ENCODE measurements at regions not wholly inside any gene's neighbourhood (a gene's known extent, or its start where the extent isn't known, plus 50 kb on each side); places are given as distances from the start of the nearest gene placed in this dataset.
"Not testable (repeated sequence)": the region's sequence is repeated elsewhere in the genome, so short reads cannot be mapped to it uniquely, and the experiment has no call there.

DNA sequence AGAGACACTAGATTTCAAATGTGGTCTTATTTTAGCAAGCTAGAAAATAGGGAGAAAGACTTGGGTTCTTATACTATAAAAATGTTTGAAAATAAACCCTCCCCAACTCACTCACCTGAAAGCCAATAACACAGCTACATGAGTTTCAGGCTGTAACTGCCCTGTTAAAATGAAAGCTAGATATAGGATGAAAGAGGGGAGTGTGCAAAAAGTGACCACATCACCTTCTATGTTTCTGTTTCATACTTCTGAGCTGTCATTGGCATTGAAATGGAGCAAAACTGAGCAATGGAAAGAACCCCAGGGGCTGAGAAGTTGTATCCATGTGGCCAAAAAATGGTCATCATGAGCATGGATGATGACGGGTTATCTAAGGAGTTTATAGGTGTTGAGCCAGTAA is 148.1 kb upstream of the TENT5A start:
- no peak for DNase-seq

DNA sequence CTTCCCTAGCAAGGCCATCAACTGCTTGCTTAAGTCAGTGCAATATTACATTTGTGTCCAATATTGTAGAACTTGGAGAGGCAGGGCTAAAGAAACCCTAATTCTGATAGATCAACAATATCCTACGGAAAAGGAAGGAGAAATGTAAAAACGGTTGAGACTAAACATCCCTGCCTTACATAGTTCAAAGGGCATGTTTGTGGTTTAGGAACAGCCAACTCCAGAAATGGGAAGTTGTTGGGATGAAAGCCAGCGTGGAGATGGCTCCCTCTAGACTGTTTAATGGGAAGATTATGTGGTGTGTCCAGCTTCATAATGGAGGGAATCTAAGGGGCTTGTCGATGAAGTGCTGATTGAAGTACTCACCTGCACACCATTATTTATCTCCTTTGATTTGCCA is 145.3 kb upstream of the TENT5A start:
- DNase-seq: no peak

DNA sequence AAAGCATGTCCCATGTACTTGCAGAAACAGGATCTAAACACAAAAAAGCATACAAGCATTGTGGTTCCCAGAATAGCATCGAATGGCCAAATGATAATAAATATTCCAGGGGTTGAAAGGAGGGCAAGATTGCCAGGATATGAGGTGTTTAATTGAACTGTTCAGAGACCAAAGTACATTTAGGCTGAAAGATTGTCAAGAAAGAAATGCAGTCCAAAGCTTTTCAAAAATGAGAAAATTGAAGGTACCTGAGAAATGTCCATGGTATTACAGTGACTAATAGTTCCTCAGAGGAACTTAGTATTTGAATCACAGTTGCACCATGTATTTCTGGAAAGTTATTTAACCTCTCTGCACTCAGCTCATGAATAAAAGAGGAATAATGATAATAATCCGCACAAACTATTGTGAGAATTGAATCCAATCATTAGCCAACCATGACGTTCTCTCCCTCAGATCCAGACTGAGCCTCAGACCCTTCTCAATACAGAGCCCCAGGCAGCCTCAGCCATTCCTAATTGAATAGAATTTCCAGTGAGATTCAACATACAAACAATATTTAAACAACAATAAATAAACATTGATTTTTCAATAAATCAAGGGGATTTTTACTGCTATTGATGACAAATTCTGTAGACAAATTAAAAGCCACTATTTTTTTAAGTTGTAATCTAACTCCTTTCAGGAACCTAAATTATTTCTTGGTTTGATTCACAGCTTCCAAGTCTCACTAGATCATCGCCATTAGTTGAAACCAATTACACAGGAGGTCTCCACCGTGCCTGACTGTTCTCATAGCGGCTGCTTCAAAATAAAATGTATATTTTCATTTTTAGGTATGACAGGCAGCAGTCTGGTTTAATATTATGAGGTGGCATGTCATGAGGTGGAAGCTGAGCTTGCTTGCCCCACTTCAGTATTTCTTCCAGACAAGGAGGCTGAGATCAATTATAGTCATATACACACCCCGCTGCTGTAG is 144.3 kb upstream of the TENT5A start:
- DNase-seq: no peak

DNA sequence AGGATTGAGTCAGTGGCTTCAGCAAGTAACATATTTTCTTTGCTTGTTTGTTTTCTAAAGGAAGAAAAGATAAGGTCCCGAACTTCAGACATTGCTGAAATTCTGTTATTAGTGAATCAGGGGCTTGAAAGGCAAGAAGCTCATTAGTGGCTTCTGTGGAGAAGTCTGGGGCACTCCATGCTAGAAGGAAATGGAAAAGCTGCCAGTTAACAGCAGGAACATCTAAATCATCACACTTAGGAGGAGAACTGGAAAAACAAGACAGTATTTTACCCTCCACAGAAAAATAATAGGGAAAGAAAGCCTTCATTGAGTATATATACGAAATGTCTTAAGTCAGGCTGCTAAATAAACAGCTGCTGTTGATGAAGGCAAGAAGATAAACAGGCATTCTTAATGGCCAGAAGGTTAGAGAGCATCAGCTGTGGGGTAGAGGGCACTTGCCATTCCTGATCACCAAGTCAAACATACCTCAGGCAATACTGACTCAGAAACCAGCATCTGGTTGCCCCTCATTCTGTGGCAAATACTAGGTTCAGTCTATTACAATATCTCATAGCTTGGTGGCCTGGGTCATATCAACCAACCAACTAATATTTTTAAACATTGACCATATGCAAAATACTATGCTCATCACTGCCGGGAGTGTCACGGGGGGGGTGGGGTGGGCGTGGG is 143.2 kb upstream of the TENT5A start:
- DNase-seq: no peak

DNA sequence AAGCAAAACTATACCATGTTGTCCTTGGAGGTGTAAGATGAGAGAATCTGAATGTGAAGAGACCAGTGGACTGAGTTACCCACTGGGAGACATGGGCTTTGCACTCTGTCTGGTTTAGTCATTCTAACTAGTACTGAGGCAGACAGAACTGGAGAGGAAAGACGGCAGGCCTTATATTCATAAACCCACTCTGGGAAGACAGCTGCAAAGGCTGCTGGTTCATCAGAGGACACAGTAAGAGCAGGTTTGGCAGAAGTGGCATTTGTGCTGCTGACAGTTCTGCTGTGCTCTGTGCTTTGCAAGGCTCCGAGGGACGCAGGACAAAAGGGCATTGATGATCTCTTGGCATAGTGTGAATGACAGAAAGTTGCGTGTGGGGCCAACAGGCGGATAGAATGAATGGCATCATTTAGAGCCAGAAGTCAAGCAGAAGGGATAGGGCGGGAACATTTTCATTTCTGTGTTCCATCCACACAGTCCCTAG is 142.3 kb upstream of the TENT5A start:
- DNase-seq: no peak

DNA sequence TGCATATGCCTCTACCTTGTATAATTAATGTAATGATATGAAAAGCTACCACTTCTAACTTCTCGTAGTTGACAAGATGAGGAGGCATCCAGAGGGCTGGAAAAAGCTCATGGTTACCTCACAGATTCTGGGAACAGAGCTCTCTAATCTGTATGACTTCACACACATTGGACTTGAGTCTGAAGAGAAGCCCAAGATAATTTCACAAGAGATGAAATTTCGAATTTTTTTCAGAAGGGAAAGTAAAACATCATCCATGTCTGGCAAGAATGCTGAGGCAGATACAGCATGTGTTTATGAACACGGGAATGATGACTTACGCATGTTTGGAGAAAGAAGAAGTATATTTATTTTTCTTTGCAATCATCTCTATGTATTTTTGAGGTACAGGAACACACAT is 141.8 kb upstream of the TENT5A start:
- DNase-seq: no peak

DNA sequence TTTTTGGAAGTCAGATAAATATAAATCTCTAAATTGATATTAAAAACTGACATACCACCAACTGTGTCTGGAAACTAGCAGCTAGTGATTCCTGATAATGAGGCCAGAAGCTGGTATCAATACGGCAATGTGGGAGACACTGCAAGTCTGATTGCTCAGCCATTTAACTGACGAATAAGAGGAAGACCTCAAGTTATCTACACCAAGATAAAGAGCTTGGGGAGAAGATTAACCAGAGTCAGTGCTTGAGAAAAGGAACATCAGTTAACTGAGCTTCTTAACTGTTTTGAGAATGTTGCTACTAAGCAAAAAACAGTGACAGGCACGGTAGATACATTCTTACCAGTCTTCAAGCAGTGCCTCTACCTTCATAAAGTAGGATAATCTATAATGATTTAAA is 140.4 kb upstream of the TENT5A start:
- DNase-seq: no peak

DNA sequence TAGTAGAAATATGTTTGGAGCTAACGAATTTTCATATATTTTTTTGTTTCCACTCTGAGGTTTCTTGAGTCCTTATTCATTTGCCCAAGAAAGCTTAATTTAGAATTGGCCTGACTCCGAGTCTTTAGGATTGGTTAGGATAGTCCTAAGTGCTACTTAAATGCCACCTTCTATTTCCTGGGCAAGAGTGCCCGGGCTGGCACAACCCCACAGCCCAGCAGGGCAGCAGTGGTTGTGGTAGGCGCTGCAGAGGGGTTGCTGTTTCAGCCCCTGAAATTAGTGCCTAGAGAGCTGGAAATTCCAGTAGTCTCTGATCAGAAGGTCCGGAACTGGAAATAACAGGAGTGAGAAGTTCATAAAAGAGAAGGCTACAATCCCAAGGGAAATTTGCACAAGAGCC is 139.4 kb upstream of the TENT5A start:
- no peak for DNase-seq

DNA sequence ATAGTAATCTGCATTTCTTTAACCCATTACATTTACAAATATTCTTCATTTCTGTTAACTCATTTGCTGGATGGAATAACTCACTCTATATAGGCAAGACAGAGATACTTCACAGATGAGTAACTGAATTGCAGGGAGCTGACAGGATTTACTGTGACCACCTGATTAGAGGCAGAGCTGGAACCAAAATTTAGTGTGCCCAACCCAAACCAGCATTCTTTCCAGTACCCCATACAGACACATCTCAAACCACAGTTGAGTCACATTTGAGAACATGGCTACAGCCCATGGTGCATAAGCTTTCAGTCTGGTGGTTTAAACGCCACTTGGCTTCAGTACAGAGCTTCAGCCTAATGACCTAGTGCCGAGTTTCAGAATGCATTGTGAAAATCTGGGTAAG is 138.4 kb upstream of the TENT5A start:
- no peak for DNase-seq

DNA sequence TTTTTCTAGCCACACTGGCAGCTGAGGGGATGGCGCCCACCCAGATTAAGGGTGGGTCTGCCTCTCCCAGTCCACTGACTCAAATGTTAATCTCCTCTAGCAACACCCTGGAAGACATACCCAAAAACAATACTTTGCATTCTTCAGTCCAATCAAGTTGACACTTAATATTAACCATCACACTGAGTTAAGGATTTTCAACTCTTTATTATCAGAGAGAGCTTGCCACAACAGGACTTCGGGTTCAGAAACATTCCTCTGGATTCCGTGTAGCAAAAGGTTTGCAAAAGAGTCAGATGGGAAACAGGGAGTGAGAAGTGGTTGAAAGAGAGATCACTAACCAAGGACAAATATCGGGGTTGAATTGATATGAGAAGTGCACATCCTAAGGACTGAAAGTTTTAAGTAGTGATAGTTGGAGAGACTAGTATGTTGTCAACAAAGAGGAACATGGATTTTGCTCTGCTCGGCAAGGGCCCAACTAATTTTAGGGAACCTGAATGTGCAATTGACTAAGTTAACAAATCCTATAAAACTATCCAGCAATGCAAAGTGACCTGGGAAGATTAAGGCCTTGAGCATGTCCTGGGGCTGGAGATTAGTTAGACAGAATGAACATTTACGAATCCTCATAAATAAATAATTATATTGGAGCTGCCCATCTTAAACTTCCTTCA is 137.0 kb upstream of the TENT5A start:
- DNase-seq: no peak

DNA sequence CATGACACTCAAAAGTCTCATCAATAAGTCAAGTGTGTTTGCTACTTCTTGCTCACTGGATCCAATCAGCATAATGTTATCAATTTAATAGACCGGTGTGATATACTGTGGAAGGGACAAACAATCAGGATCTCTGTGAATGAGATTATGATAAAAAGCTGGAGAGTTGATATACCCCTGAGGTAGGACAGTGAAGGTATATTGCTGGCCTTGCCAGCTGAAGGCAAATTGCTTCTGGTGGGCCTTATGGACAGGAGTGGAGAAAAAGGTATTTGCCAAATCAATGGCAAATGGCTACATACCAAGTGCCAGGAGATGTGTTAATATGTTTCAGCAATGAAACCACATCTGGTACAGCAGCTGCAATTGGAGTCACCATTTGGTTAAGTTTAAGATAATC is 134.4 kb upstream of the TENT5A start:
- DNase-seq: not testable (repeated sequence)

DNA sequence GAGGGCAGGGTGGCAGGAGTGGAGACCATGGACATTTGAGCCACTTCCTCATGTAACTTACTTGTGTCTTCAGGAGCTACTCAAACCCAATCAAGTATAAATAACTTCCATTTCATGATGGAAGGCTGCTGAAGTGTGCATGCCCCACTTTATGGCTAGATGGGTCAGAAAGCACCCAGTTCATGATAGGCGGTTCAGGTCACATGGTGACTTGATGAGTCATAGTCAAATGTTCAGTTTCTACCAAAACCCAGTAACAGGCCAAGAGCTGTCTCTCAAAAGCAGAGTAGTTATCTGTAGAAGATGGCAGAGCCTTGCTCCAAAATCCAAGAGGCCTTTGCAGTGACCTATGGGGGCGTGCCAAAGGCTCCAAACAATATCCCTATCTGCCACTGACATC is 133.7 kb upstream of the TENT5A start:
- no peak for DNase-seq

DNA sequence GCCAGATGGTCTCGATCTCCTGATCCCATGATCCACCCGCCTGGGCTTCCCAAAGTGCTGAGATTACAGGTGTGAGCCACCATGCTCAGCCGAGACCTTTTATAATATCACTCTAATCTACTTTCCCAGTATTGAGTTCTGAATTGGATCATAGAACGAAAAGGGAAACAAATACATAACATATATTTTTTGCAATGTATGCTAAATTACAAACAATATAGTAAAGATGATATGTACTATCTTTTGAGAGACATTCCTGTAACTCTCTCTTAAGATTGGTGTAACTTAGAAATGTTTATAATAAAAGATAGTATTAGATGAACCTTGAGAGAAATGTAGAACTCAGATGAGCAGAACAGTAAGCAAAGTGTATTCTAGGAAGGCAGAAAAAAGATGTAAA is 129.2 kb upstream of the TENT5A start:
- DNase-seq: no peak

DNA sequence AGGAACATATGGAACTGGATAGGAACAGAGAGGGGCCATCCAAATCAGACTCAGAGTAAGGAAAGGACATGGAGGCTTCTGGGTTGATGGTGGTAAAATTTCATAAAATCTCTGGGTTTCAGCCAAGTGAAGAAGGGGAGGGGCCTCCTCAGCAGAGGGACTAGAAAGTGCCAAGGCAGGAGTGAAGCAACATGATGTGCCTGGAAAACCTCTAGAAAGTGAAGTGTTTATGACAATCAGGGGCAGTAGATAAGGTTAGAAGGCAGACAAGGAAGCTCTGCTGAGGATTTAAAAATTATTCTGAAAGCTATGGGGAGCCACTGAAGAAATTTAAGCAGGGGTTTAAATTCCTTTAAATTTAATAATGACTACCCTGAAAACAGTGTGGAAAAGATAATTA is 126.0 kb upstream of the TENT5A start:
- DNase-seq: no peak

DNA sequence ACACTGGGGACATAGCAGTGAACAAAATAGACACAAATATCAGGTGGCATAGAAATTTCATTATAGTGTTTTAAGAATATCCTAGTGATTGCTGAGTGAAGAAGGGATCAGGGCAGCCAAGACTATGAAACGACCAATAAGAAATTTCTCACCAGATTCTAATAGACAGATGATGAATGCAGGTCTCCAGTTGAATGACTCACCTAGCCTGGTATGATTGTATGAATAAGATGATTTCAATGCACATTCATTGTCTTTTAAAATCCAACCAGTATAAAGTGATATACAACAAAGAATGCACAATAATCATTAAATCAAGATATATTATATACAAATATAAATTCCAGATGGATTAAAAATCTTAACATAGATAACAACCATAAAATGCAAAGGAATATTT is 124.5 kb upstream of the TENT5A start:
- DNase-seq: no peak

DNA sequence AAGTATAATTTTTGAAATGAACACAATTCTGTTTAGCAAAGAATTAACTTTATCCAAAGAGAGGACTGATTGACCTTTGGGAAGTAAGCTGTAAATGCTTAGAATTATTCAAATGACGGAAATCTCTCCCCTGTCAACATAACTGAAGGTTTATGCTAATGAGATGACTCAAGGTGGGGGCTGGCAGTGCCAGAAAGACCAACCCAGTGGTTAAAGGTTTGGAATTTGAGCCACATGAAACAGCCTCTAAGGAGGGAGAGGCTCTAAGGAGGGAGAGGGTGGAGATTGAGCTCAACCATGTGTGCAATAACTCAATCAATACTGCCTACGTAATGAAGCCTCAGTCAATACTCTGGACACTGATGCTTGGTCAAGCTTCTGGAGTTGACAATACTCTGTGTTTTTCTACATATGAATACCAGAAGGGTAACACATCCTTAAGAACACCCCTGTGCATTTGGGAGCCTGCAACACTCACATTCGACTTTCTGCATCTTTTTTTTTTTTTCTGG is 123.4 kb upstream of the TENT5A start:
- no peak for DNase-seq

DNA sequence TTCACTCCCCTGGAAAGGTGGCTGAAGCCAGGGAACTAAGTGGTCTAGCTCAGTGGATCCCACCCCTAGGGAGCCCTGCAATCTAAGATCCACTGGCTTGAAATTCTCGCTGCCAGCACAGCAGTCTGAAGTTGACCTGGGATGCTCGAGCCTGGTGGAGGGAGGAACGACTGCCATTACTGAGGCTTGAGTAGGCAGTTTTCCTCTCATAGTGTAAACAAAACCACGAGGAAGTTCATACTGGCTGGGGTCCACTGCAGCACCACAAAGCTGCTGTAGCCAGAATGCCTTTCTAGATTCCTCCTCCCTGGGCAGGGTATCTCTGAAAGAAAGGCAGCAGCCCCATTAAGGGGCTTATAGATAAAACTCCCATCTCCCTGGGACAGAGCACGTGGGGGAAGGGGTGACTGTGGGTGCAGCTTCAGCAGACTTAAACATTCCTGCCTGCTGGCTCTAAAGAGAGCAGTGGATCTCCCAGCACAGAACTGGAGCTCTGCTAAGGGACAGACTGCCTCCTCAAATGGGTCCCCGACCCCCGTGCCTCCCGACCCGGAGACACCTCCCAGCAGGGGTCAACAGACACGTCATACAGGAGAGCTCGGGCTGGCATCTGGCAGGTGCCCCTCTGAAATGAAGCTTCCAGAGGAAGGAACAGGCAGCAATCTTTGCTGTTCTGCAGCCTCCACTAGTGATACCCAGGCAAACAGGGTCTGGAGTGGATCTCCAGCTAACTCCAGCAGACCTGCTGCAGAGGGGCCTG is 117.4 kb upstream of the TENT5A start:
- DNase-seq: not testable (repeated sequence)

DNA sequence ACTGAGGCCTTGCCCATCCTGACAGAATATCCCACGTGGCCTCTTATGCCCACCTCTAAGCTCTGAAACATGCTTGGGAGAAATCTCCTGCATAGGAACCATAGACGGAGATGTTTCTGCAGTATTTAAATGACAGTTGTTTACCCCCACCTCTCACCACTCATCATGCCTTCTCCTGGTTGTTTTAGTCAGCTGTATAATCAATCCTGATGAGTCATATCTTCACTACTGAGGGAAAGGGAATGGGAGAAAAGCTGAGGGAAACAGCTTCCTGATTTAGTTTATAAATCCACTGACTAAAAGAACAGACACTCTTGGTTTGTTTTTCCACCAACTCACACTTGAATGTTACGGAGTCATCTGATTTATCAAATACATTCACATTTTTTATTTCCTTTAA is 113.2 kb upstream of the TENT5A start:
- DNase-seq: peak; percentile 10

DNA sequence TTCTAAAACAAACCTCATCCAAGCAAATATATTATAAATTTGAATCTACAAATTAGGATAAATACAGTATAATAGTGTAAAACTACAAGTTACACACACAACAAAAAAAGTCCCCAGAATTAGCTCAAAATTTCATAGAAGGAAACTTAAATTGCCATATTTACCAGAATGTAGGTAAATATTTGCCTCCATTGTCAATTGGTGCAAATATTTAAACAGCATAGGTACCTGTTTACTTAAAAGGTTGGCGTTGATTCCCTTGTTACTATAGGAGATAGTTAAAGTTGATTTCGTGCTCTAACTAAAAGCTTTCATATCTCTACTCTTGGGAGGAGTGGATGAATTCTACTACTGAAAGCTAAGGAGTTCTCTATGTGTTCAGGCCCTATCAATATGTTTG is 111.6 kb upstream of the TENT5A start:
- peak; percentile 60 for DNase-seq

DNA sequence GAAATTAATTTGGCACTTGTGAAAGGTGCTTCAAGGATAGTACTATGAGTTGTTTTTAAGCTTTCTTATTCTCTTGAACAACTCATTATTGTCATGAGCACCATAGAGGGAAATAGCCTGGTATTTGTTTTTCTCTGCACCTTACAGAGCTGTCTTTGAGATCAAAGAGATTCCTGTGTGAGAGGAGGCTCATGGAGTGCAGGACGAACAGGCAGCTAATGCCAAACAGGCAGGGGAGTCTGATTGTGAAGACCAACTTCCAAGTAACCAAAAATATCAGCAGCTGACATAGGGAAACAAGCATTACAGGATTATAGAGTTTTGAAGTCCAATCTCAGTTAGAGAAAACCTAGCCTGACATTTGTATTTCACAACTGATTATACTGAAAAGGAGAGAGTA is 110.6 kb upstream of the TENT5A start:
- no peak for DNase-seq

DNA sequence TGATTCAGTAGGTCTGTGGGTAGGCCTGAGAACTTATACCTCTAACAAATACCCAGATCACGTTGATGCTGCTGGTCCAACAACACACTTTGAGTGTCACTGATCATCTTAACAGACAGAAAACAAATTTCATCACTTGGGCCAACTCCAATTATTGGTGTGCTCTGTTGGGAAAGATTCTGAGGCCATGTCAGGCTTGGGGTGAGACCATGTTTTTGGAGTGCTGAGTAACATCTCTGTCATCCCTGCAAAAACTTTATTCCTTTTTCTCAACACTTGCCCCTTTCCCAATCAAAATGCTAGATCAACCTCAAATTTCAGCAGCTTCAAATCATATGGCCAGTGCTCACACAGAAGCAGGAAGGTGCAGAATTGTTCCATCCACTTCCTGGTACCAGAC is 108.8 kb upstream of the TENT5A start:
- DNase-seq: no peak

DNA sequence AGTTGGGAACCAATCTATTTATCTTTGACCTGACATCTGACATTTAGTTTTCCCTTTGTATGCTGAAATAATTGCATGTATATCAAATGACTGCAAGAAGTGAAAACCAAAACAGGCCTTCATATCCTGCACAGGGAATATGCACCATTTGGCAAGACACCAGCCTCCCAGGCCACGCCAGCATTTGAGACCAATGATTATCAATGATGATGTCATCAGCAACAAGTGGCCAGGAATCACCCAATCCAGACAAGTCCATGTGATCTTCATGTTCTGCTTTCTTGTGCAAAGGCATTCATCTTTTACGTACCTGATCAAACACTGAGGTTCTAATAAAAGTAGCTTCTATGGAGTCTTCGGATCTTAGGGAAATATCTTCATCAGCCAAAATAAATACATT is 107.4 kb upstream of the TENT5A start:
- no peak for DNase-seq

DNA sequence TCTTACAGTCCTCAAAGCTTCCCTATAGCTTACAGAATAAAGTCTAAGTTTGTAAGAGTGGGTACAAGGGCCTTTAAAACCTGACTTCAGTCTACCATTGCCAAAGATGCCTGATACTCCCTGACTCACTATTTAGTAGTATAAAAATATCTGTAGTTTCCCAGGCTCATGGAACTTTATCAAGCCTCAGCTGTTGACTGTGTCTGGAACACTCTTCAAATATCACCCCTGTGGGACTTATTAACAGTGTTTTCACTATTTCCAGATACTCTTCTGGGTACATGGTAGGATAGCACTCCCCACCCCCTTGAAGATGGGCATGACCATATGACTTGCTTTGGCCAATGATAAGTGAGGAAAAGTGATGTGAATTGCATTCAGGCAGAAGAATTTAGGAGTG is 105.3 kb upstream of the TENT5A start:
- DNase-seq: no peak

Measured in NCI-H748 treated with DMSO at 0.1 percent for 48 hours (cell line).